Upper lobe of right lung (tissue), 1 donor: ENCODE measurements at regions not wholly inside any gene's neighbourhood (a gene's known extent, or its start where the extent isn't known, plus 50 kb on each side); places are given as distances from the start of the nearest gene placed in this dataset.

Source experiments
- ATAC-seq: fragments of 200-7000 bp; cut with Tn5 transposase; one replicate; pipeline ENCODE4 v1.9.1; 2020; ENCODE audit warnings: mild to moderate bottlenecking, moderate library complexity
- DNase-seq: peaks from one replicate; pipeline ENCODE4 v3.0.0-alpha.2; 2020
- H3K27ac ChIP-seq: fragments of 200-600 bp; one replicate; pipeline ENCODE4 v1.8.0; 2022
- H3K27me3 ChIP-seq: fragments of 200-600 bp; one replicate; pipeline ENCODE4 v1.8.0; 2022; ENCODE audit warnings: mild to moderate bottlenecking
- H3K36me3 ChIP-seq: fragments of 200-600 bp; one replicate; pipeline ENCODE4 v1.8.0; 2022
- H3K4me1 ChIP-seq: fragments of 200-600 bp; one replicate; pipeline ENCODE4 v1.8.0; 2022
- H3K4me3 ChIP-seq: fragments of 200-600 bp; one replicate; pipeline ENCODE4 v1.8.0; 2022; ENCODE audit warnings: mild to moderate bottlenecking
- H3K9me3 ChIP-seq: fragments of 200-600 bp; one replicate; pipeline ENCODE4 v1.8.0; 2022
- intact Hi-C: fragments of 100-400 bp; cut with DNase I; formaldehyde crosslinking; loops from one replicate; pipeline ENCODE4 v1.11.0; 2022
- TF ChIP-seq, protein P1 (sequence below): fragments of 200-600 bp; IDR thresholded peaks from one replicate; pipeline ENCODE4 v1.8.0; 2022; ENCODE audit warnings: antibody characterized with exemption
- donor health status: DM: no; HTN: yes; CAD: no; lungs with severe emphysema.

DNA sequence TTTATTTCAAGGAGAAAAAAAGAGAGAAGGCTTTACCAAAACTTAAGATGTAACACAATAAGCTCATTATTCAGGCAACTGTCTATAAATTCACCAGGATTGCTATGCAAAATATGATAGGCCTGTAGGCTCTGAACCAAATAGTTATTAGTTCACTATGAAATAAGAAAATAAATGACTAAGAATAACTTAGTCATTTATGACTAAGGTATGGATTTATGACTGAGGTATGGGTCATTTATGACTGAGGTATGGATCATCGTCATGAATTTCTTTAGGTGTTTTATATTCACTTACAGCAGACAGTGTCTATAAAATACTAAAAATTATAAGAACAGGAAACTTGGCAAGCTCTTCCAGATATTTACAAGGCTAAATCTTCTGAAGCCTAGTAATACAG lies 52.1 kb upstream of the SNX9 start:
- TF ChIP-seq, protein P1, sequence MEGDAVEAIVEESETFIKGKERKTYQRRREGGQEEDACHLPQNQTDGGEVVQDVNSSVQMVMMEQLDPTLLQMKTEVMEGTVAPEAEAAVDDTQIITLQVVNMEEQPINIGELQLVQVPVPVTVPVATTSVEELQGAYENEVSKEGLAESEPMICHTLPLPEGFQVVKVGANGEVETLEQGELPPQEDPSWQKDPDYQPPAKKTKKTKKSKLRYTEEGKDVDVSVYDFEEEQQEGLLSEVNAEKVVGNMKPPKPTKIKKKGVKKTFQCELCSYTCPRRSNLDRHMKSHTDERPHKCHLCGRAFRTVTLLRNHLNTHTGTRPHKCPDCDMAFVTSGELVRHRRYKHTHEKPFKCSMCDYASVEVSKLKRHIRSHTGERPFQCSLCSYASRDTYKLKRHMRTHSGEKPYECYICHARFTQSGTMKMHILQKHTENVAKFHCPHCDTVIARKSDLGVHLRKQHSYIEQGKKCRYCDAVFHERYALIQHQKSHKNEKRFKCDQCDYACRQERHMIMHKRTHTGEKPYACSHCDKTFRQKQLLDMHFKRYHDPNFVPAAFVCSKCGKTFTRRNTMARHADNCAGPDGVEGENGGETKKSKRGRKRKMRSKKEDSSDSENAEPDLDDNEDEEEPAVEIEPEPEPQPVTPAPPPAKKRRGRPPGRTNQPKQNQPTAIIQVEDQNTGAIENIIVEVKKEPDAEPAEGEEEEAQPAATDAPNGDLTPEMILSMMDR: no peak
- intact Hi-C loops: no loop called here
- H3K9me3 ChIP-seq: no peaks in the 10 kb centered on the region

GRCh38 chr6:157772820-157773219 lies 50.2 kb upstream of the SNX9 start:
- Histone ChIP-seq H3K36me3 (no peaks in the 10 kb centered on the region), H3K9me3 (no peaks in the 10 kb centered on the region), H3K4me3 (no peak overlapping the region), H3K27ac (no peak overlapping the region), H3K27me3 (peaks cover 9% of the 10 kb centered on the region), H3K4me1 (peaks cover 4% of the 10 kb centered on the region)
- intact Hi-C loops: no loop called here
- DNase-seq (no peak), ATAC-seq (no peak)
- TF ChIP-seq, protein P1: no peak

More for the DNA sequence above, 52.1 kb upstream of the SNX9 start:
- DNase-seq: no peak
- Histone ChIP-seq H3K4me1 (peaks cover 4% of the 10 kb centered on the region), H3K27ac (no peak overlapping the region), H3K4me3 (no peak overlapping the region), H3K36me3 (no peaks in the 10 kb centered on the region), H3K27me3 (peaks cover 9% of the 10 kb centered on the region)
- no peak for ATAC-seq
